ENCODE measurements at regions not wholly inside any gene's neighbourhood (a gene's known extent, or its start where the extent isn't known, plus 50 kb on each side); places are given as distances from the start of the nearest gene placed in this dataset.

DNA sequence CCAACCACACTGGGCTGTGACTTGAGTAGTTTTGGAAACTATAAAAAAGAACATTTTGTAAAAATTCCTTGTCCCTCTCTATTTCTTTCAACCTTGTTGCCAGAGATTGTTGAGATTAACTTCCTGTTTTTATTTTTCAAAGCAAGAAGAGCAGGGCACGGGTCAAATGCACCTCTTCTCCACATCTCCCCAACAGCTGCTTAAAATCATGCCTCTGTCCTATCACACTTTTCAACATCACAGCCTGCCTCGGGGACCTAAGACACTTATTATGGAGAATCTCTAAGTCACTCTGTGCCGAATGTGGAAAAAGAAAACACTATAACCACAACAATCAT, 280.3 kb upstream of the TNC start:
- TF ChIP-seq, protein P1, sequence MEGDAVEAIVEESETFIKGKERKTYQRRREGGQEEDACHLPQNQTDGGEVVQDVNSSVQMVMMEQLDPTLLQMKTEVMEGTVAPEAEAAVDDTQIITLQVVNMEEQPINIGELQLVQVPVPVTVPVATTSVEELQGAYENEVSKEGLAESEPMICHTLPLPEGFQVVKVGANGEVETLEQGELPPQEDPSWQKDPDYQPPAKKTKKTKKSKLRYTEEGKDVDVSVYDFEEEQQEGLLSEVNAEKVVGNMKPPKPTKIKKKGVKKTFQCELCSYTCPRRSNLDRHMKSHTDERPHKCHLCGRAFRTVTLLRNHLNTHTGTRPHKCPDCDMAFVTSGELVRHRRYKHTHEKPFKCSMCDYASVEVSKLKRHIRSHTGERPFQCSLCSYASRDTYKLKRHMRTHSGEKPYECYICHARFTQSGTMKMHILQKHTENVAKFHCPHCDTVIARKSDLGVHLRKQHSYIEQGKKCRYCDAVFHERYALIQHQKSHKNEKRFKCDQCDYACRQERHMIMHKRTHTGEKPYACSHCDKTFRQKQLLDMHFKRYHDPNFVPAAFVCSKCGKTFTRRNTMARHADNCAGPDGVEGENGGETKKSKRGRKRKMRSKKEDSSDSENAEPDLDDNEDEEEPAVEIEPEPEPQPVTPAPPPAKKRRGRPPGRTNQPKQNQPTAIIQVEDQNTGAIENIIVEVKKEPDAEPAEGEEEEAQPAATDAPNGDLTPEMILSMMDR (IDR thresholded peaks at IDR 0.05; ENCODE audit: poor library complexity) = no peak
- no peak for TF ChIP-seq EZH2 (IDR thresholded peaks at IDR 0.05; ENCODE audit: borderline replicate concordance)
